ENCODE measurements at regions not wholly inside any gene's neighbourhood (a gene's known extent, or its start where the extent isn't known, plus 50 kb on each side); places are given as distances from the start of the nearest gene placed in this dataset.

- no peak for DNase-seq (ENCODE audit: low spot score)
Observed at GRCh38 chr2:62565309-62565908, 59.4 kb upstream of the TMEM17 start.

DNA sequence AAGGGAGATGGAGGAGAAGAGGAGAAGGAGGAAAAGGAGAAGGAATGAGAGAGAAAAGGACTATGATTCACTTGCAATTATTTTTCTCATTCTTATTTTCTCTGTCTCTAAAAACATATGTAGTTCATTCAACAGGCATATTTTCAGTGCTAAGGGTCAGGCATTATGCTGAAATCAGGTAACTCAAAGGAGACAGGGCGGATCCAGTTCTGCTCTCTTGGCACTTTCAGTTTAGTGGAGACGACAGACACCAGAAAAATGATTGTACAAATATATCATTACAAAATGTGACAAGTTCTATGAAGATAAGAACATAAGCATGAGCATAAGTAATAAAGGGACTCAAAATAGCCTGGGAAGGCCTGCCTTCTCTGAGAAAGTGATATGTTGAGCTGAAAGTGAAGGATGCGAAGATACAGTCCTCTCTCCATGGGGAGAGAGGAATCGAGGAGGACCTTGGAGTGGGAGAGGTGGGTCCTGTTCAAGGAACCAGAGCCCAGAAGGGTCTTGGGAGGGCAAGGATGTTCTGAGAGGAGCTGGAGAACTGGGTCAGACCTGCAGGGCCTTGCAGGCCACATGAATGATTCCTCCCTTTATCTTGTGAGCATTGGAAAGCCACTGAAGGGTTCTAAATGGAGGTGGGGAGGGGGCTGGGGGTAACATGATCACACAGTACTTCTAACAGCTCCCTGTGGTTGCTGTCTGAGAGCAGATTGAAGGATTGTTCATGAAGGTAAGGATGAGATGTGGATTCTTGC is 58.6 kb upstream of the TMEM17 start:
- DNase-seq (ENCODE audit: low spot score) = no peak

DNA sequence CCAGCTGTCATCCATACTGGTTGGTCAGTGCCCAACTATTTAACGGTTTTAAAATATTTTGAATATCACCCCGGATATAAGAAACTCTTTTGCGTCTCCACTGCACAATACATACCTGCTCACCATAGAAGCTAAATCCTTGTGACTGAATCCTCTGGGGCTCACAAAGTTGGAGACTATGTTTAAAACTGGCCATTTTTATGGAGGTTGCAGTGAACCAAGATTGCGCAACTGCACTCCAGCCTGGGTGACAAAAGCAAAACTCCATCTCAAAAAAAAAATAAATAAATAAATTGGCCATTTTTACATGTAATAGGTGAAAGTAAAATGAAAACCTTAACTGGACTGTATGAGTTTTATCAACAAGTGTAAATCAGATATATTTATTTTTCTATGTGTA is 55.6 kb upstream of the TMEM17 start:
- DNase-seq (ENCODE audit: low spot score) = no peak

- DNase-seq (ENCODE audit: low spot score) = no peak
Observed at GRCh38 chr2:62559582-62559981, 53.6 kb upstream of the TMEM17 start.

DNA sequence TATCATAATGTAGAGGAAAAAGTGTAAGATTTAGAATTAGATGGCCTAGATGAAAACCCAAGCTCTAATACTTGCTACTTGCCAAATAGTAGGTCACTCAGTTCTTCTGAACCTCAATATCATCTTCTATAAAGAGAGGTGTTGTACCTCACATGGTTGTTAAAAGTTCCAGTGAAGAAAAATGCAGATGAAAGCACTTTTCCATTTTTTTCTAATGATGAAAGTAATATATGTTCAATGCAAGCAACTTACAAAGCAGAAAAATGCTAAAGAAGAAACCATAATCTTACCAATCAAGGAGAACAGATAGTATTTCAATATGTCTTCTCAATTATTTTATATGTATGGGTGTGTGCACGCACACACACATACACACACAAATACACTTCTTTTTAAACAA is 52.7 kb upstream of the TMEM17 start:
- no peak for DNase-seq (ENCODE audit: low spot score)

GRCh38 chr2:62556086-62556485 is 50.1 kb upstream of the TMEM17 start:
- DNase-seq (ENCODE audit: low spot score) = no peak

All from hematopoietic multipotent progenitor cell treated with erythropoietin and hydrocortisone succinate and interleukin-3 and kit ligand, for 17 days (in vitro differentiated cells).